Epithelial cell of esophagus (primary cell): ENCODE measurements at regions not wholly inside any gene's neighbourhood (a gene's known extent, or its start where the extent isn't known, plus 50 kb on each side); places are given as distances from the start of the nearest gene placed in this dataset.
"Not testable (repeated sequence)": the region's sequence is repeated elsewhere in the genome, so short reads cannot be mapped to it uniquely, and the experiment has no call there.

Experiments
- DNase-seq: peaks from one replicate; pipeline ENCODE4 v3.0.0; 2010; ENCODE audit warnings: low read depth
- H3K4me3 ChIP-seq: 2 replicates; pipeline ENCODE4 v1.5.1; 2011; ENCODE audit warnings: mild to moderate bottlenecking, low read length, control low read depth
- CTCF ChIP-seq: IDR thresholded peaks from 2 replicates; pipeline ENCODE4 v1.5.1; 2011; ENCODE audit warnings: low read depth, mild to moderate bottlenecking, low read length, control low read depth, inconsistent platforms; ENCODE audit not compliant: insufficient read depth; ENCODE audit errors: missing control alignments

DNA sequence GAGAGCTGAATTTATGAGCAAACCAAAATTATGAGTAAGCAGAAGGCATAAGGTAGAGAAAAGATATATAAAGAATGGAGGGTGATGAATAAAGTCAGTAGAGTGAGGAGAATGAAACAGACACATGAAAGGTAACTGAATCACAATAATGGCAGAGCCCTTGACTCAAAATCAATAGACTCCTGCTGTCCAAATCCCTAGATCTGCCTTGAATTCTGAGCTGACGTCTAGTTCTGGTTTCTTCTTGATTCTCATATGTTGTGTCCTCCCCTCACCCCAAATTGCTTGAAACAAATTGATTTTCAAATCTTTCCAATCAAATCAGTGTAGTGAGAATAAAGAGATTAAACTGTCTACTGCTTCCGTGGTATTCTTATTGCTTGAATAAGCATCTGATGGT lies 86.6 kb upstream of the IQCM start:
- no peak for DNase-seq
- H3K4me3 ChIP-seq = no peak overlapping the region
- no peak for TF ChIP-seq CTCF

DNA sequence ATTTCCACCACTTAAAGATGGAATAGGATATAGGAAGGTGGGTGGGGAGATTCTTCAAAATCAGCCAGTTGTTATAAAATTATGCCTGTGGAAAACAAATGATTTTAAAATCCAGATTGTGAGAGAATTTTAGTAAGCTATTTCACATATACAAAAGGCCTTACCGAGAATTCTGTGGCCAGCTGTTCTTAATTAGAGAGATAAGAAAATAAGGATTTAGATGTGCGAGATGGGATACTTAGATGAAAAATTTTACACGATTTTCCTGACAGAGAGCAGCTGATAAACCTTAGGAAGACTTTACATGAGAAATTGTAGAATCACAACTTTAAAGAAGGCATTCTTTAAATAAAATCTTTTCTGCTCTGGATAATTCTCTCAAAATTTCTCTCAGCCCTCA lies 94.5 kb upstream of the IQCM start:
- DNase-seq = no peak
- no peak for TF ChIP-seq CTCF
- H3K4me3 ChIP-seq = no peak overlapping the region

DNA sequence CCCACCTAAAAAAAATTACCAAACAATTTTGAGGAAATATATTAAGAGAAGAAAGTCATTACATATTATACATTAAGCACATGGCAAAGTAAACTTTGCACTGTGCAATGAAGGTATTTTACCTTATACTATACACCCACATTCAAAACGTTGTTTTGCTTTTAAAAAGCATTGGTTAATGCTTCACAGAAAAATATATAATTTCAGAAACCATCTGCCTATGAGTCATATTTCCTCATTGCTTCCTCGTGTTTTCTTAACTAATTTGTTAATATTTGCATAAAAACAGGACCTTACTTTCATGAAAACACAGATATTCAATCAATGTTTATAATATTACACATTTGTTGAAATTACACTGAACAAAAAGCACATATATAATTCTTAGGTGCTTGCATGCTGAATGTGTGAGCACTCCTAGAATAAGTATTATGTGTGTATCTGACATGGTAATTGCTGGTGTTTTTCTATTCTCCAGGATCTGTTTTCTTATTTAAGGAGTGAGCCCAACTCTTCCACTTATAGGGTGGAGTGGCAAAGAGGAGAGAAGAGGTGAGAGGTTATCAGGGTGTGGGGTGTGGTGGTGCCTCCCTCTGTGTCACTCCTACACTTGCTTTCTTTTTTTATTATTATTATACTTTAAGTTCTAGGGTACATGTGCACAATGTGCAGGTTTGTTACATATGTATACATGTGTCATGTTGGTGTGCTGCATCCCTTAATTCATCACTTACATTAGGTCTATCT lies 95.1 kb upstream of the IQCM start:
- DNase-seq = no peak
- H3K4me3 ChIP-seq = no peak overlapping the region
- TF ChIP-seq CTCF = no peak

- no peak overlapping the region for H3K4me3 ChIP-seq
- TF ChIP-seq CTCF = no peak
- no peak for DNase-seq
These were observed 95.7 kb upstream of the IQCM start for GRCh38 chr4:149911354-149911753.

DNA sequence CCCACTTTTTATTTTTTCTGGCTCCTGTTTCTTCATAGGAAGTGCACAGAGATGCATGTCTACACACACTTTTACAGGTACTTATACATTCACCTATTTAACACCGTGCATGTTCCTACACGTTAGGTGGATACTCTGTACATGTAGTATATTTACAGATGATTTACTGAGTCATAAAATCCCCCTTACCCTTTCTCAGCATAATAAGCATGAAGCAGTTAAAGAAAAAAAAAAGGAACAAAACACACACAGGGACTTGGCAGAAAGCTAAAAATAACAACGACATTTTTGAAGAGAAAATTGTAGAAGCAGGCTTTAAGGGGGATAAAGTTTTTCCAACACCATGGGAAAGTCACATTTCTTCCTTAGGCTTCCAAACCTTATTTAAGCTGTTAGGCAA lies 96.4 kb upstream of the IQCM start:
- DNase-seq = peak; percentile 73
- no peak overlapping the region for H3K4me3 ChIP-seq
- TF ChIP-seq CTCF = no peak

- DNase-seq = peak; percentile 61
- peak; percentile 73 for TF ChIP-seq CTCF
These were observed 98.8 kb upstream of the IQCM start for GRCh38 chr4:149914119-149915115.

GRCh38 chr4:149915735-149916134 lies 100.1 kb upstream of the IQCM start:
- not testable (repeated sequence) for H3K4me3 ChIP-seq, DNase-seq

More at GRCh38 chr4:149914119-149915115, 98.8 kb upstream of the IQCM start:
- H3K4me3 ChIP-seq = no peak overlapping the region
